Mesodermal cell (in vitro differentiated cells): ENCODE measurements at regions not wholly inside any gene's neighbourhood (a gene's known extent, or its start where the extent isn't known, plus 50 kb on each side); places are given as distances from the start of the nearest gene placed in this dataset.
"Not testable (repeated sequence)": the region's sequence is repeated elsewhere in the genome, so short reads cannot be mapped to it uniquely, and the experiment has no call there.

Experiments
- H3K27ac ChIP-seq: 2 replicates; pipeline ENCODE4 v1.7.0; 2013; ENCODE audit warnings: mild to moderate bottlenecking, low read depth, low read length, moderate library complexity; ENCODE audit not compliant: severe bottlenecking
- H3K36me3 ChIP-seq: 2 replicates; pipeline ENCODE4 v1.7.1; 2013; ENCODE audit warnings: mild to moderate bottlenecking, low read length, moderate library complexity; ENCODE audit not compliant: control insufficient read depth, insufficient read depth
- H3K4me1 ChIP-seq: one replicate; pipeline ENCODE4 v1.7.1; 2013; ENCODE audit warnings: mild to moderate bottlenecking, low read length; ENCODE audit not compliant: insufficient read depth, control insufficient read depth, poor library complexity, severe bottlenecking
- H3K4me3 ChIP-seq: 2 replicates; pipeline ENCODE4 v1.7.0; 2013; ENCODE audit warnings: low read length, control low read depth, mild to moderate bottlenecking; ENCODE audit not compliant: insufficient read depth, poor library complexity, severe bottlenecking; ENCODE audit errors: extremely low read depth
- H3K9me3 ChIP-seq: 2 replicates; pipeline ENCODE4 v1.7.1; 2013; ENCODE audit warnings: mild to moderate bottlenecking, low read length, moderate library complexity; ENCODE audit not compliant: control insufficient read depth
- WGBS, 2 experiments: methylation state at CpG; one replicate each; pipeline ENCODE4 v1.1.5; 2013; ENCODE audit warnings: missing lambda C conversion rate in 2 of 2; ENCODE audit not compliant: insufficient coverage in 2 of 2; 5-methylcytosine and 5-hydroxymethylcytosine counted together

GRCh38 chr7:156039194-156039593, 226.9 kb upstream of the SHH start:
- no peak overlapping the region for H3K4me3 ChIP-seq
- H3K36me3 ChIP-seq, result no peaks in the 10 kb centered on the region
- no peaks in the 10 kb centered on the region for H3K9me3 ChIP-seq
- no peak overlapping the region for H3K27ac ChIP-seq
- no peaks in the 10 kb centered on the region for H3K4me1 ChIP-seq
- WGBS, 2 experiments, result 88 to 94% methylated on average over 9 to 10 of the region's 10 CpGs

- Histone ChIP-seq H3K9me3 (no peaks in the 10 kb centered on the region), H3K27ac (no peak overlapping the region), H3K4me1 (no peaks in the 10 kb centered on the region), H3K4me3 (no peak overlapping the region), H3K36me3 (no peaks in the 10 kb centered on the region)
- WGBS, 2 experiments, result 74 to 87% methylated on average over 9 of the region's 9 CpGs
These were observed 226.1 kb upstream of the SHH start for GRCh38 chr7:156038345-156038744.

- Histone ChIP-seq H3K36me3 (no peaks in the 10 kb centered on the region), H3K27ac (no peak overlapping the region)
- WGBS, 2 experiments, result 93 to 94% methylated on average over 3 of the region's 3 CpGs
These were observed 223.9 kb upstream of the SHH start for GRCh38 chr7:156036153-156036552.

GRCh38 chr7:156035387-156035786, 223.1 kb upstream of the SHH start:
- H3K4me3 ChIP-seq, H3K27ac ChIP-seq, H3K9me3 ChIP-seq, H3K4me1 ChIP-seq, H3K36me3 ChIP-seq: not testable (repeated sequence)
- 88 to 93% methylated on average over 11 to 15 of the region's 19 CpGs for WGBS, 2 experiments

More at GRCh38 chr7:156036153-156036552, 223.9 kb upstream of the SHH start:
- Histone ChIP-seq H3K4me1 (no peaks in the 10 kb centered on the region), H3K9me3 (no peaks in the 10 kb centered on the region), H3K4me3 (no peak overlapping the region)

- WGBS, 2 experiments, result 86% methylated on average over 1 of the region's 3 CpGs; no CpG with 5 or more reads in 1 of the 2 experiments
- no peak overlapping the region for H3K27ac ChIP-seq
- no peaks in the 10 kb centered on the region for H3K36me3 ChIP-seq
- H3K9me3 ChIP-seq, result no peaks in the 10 kb centered on the region
- no peak overlapping the region for H3K4me3 ChIP-seq
- H3K4me1 ChIP-seq, result no peaks in the 10 kb centered on the region
These were observed 222.1 kb upstream of the SHH start for GRCh38 chr7:156034397-156034796.

GRCh38 chr7:156032973-156033372, 220.7 kb upstream of the SHH start:
- Histone ChIP-seq H3K36me3 (no peaks in the 10 kb centered on the region), H3K9me3 (no peaks in the 10 kb centered on the region), H3K27ac (no peak overlapping the region), H3K4me1 (no peaks in the 10 kb centered on the region), H3K4me3 (no peak overlapping the region)

- no peaks in the 10 kb centered on the region for H3K9me3 ChIP-seq
- H3K36me3 ChIP-seq, result no peaks in the 10 kb centered on the region
- H3K4me1 ChIP-seq, result no peaks in the 10 kb centered on the region
- H3K27ac ChIP-seq, result no peak overlapping the region
- H3K4me3 ChIP-seq, result no peak overlapping the region
- WGBS, 2 experiments, result 87 to 91% methylated on average over 7 of the region's 7 CpGs
These were observed 219.6 kb upstream of the SHH start for GRCh38 chr7:156031679-156032478.

- no peaks in the 10 kb centered on the region for H3K36me3 ChIP-seq
- H3K27ac ChIP-seq, result no peak overlapping the region
- 81 to 85% methylated on average over 10 to 11 of the region's 12 CpGs for WGBS, 2 experiments
- H3K9me3 ChIP-seq, result no peaks in the 10 kb centered on the region
- no peaks in the 10 kb centered on the region for H3K4me1 ChIP-seq
- H3K4me3 ChIP-seq, result no peak overlapping the region
These were observed 217.3 kb upstream of the SHH start for GRCh38 chr7:156029460-156030007.

GRCh38 chr7:156028521-156028920, 216.3 kb upstream of the SHH start:
- 93 to 95% methylated on average over 10 to 11 of the region's 11 CpGs for WGBS, 2 experiments
- Histone ChIP-seq H3K36me3 (no peaks in the 10 kb centered on the region), H3K4me1 (no peaks in the 10 kb centered on the region), H3K9me3 (no peaks in the 10 kb centered on the region), H3K4me3 (no peak overlapping the region), H3K27ac (no peak overlapping the region)

- H3K27ac ChIP-seq, result no peak overlapping the region
- no peaks in the 10 kb centered on the region for H3K4me1 ChIP-seq
- WGBS, 2 experiments, result 79 to 95% methylated on average over 5 of the region's 6 CpGs
- H3K9me3 ChIP-seq, result no peaks in the 10 kb centered on the region
- H3K36me3 ChIP-seq, result no peaks in the 10 kb centered on the region
- H3K4me3 ChIP-seq, result no peak overlapping the region
These were observed 215.6 kb upstream of the SHH start for GRCh38 chr7:156027821-156028220.

GRCh38 chr7:156026603-156027002, 214.3 kb upstream of the SHH start:
- 91 to 92% methylated on average over 8 to 10 of the region's 12 CpGs for WGBS, 2 experiments
- Histone ChIP-seq H3K9me3 (no peaks in the 10 kb centered on the region), H3K4me1 (no peaks in the 10 kb centered on the region), H3K27ac (no peak overlapping the region), H3K36me3 (no peaks in the 10 kb centered on the region), H3K4me3 (no peak overlapping the region)
